Stromal cell of bone marrow (primary cell): ENCODE measurements at regions not wholly inside any gene's neighbourhood (a gene's known extent, or its start where the extent isn't known, plus 50 kb on each side); places are given as distances from the start of the nearest gene placed in this dataset.
A peak's percentile ranks its signal among the peaks of the same experiment; 100 is the strongest.

ENCODE experiments used
- DNase-seq: peaks from one replicate; pipeline ENCODE4 v3.0.0-alpha.2; 2012; ENCODE audit warnings: low read depth

DNA sequence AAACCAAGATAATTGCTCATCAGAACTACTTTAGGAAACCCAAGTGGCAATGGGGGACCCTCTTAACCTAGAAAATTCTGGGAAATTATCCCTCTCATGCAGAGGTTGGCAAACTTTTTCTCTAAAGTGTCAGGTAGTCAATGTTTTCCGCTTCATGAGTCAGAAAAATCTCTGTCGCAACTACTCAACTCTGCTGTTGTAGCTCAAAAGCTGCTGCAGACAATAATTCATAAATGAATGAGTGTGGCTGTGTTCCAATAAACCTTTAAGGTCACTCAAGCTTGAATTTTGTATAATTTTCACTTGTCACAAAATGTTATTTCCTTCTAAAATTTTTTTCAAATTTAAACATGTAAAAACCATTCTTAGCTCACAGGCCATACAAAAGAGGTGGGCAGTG is 193.4 kb upstream of the MID1 start:
- DNase-seq, result no peak

DNA sequence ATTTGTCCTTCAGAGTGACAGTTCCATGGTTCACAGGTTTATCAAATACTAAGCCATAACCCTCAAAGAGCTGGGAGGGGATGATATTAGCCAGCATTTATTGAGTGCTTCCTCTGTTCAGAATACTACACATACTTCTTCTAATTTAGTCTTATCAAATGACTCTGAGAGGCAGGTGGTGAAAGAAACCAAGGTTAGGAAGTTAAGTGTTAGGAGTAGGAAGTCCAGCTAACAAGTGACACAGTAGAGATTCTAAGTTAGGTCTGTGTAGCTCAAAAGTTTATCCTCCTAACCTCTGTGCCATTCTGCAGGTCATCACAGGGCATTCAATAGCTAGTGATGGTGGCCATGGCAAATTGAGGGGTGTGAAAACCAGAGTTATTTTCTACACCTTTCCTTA is 198.3 kb upstream of the MID1 start:
- DNase-seq, result no peak

DNA sequence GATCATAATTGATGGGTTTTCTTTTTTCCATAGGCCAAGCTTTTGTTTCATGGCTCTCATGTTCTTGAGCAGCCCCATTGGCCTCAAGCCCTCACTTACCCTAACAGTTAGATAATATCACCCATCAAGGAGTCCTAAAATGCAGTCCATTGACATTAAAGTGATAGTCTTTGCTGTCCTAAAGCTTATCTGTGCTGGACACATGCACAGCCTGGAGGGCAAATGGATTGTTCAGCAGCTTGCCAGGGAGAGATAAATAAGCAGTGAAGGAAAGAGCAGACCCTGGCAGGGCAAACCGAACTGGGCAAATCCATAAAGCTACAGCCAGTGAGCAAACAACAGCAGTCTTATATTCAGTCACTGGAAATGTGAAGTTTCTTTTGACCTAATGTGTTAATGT is 199.6 kb upstream of the MID1 start:
- DNase-seq, result no peak

DNA sequence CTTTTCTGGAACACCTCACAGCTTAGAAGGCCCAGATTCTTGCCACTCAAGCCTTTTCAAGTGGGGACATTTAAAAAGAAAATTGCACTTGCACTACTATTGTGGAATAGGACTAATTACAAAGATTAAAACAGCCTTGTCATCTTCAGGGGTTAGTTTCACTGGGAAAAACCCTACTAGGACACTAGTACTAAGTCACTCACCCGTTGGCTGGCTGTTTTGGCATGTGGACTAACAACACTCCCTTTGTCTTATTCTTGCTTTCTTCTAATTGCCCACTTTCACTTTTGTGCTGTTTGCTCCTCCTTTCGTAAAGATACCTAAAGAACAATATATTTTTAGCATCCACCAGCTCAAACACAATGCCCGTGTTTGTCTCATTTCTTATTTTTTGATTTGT is 200.9 kb upstream of the MID1 start:
- DNase-seq, result no peak

DNA sequence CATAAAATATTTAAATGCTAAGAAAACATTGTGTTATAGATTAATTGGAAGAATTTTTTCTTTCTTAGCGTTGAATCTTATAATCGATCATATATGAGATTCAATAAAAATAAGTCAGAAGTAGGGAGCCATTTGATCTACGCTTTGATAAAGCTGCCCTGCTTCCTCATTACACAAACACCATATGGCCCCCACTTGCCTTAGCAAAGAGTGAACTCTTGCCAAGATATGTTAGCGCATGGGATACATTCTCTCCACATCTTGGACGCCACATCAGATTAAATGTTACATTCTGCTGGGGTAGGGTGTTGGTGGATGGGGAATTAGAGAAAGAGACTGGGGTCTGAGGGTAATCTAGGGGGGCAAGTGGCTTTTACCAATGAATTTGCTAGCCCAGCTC is 207.7 kb upstream of the MID1 start:
- DNase-seq, result no peak

DNA sequence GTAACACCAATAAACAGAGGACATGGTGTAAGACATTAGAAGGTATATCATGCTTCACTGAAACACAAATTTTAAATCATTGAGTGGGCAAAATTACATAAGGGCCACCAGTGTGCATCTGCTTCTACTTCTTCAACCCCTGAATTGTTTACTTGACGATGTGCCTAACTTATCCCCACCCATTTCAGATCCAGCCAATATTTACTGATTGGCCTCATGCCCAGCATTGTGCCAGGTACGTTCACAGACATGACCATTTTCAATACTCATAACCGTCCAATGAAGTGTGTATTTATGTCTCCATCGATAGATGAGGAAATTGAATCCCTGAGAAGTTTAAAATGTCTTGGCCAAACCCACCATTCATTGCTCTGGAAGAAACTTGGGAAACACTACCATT is 208.3 kb upstream of the MID1 start:
- no peak for DNase-seq

DNA sequence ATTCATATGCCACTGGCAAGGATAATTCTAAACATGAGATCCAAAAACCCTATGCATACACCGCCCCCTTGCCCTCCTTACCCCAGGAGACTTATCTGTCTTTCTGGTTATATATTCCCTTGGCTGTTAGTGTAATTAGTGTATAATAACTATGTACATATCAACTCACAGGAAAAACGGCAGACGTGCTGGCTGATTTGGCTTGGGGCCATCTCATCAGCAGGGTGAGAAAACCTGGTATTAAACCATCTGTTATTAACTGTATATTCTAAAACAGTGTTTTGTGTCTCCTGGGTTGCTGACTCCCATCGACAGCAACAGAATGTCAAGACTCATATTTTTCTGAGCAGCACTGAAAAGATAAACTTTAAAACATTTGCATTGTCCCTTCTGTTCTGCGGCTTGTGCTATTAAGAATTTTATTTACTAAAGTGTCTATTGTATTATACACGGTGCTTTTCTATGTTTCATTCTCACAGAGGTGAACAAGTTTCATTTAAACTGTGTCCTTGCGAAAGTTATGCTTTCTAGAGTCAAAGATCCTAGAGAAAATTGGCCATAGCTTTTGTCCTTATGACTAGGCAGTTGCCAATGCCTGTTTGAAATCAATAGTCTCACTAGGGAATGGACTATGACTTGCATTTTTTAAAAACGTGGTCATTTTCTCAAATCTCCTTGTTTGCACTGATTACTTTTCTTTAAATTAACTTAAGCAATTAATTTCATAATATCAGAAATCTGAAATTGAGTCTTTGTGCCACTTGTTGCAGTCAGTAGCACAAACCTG is 211.5 kb upstream of the MID1 start:
- DNase-seq, result no peak

DNA sequence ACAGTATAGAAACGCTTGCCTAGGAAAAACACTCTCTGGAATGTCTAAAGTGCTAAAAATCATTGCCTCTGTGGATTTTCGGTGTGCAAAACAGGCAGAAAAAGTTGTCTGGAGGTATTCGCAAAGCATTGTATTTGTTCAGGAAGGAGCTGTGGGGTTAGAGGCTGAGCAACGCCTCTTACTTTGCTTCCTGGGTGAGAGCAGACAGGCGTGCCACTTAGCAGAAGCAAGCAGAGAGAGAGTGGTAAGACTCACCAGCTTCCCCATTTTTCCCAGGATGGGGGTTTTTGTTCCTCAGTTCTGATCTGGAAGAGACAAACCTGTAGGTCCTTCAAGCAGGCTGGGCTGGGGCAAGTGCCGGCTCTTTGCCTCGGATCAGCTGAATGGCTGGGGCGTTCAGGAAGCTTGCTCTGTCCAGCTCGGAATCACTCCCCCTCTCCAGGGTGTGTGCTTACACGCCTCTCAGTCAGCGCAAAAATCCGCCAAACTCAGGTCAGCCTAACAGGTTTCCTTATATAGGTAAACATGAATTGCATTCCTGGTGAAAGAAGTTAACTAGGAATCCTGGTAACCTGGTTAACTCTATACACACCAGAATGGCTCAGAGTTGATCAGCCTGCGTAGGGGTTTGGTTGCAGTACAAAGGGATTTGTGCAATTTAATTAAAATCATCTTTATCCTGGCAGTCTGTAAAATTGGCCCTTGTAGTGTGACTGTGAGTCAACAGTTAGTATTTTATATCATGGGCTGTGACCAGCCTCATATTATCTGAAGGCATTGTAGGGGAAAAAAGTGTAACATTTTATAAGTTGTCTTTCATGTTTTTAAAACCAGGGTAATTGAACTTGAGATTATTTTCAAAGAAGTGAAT is 213.1 kb upstream of the MID1 start:
- DNase-seq, result no peak

DNA sequence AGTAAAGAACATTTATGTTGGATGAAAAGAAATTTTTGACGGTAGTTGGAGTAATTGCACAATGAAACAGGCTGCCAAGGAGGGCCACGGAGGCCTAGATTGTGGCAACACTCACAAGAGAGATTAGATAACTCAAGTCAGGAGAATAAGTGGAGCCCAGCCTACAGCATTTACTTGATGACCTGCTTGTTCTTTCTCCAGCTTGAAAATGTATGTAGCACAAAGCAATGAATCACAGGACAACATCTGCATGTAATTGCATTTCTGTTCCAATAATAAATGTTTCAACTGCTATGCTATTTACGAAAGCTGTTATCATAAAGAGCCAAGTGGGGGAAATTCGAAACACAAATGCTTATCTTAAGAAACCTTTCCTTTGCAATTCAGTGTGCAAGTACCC is 221.2 kb upstream of the MID1 start:
- no peak for DNase-seq

DNA sequence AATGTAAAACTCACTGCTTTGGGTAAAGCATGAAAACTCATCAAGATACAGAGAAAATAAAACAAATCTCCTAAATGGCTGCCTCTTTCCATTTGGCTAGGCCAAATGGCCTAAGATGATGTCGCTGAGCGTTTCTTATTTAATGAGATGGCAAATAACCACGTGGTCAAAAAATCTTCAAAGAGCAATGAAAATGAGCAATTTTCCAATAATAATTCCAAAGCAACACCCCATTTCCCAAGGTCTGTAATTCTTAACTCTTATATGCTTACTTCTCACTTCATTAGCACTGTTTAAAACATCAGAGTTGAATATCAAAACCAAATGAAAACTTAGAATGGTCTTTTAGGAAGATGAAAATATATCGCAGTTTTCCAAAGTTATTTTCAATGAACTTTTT is 222.3 kb upstream of the MID1 start:
- DNase-seq, result no peak

DNA sequence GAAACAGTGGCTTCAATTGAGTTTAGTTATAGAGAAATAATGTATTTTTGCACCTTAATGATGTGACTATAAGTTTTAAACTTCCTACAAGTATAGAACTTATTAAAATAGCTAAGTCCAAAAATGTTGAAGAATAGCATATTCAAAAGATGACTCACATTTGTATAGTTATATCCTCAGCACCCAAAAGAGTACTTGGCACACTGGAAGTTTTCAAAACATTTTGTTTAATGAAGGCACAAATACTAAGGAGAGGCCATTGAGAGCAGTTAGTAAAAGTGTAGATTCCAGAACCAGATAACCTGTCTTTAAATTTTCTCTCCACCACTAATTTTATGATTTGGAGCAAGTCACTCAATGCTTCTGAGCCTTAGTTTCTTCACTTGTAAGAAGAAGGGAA is 226.9 kb upstream of the MID1 start:
- DNase-seq, result no peak

DNA sequence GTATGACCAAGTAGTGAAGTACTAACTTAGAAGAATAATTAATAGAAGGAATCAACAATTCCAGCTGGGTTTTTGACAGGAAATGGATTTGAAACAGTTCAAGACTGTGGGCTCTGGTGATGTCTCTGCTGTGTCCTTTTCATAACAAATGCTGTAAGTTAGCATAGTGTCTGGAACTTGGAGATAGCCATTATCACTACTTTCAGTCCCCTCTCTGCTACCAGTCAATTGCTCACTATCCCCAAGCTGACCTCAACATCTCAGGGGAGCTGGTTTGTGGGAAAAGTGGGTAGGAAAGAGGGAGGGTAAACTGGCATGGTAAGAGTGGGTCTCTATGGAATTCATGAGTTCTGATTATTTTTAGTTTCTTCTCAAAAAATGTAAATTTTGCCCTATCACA is 231.4 kb upstream of the MID1 start:
- DNase-seq, result no peak

DNA sequence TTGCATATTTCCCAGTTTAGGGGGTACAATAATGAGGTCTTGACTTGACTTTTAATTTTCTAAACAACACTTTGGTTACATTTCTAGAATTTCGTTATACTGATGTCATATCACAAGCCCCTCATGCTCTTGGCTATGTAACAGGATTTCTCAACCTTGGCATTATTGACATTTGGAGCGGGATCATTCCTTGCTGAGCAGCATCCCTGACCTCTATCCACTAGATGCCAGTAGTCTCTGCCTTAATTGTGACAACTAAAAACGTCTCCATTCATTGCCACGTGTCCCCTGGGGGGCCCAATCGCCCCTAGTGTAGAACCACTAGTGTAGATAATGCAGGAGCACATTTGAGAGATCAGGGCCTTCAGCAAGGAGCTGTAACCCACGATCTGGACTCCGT is 234.2 kb upstream of the MID1 start:
- DNase-seq, result no peak

DNA sequence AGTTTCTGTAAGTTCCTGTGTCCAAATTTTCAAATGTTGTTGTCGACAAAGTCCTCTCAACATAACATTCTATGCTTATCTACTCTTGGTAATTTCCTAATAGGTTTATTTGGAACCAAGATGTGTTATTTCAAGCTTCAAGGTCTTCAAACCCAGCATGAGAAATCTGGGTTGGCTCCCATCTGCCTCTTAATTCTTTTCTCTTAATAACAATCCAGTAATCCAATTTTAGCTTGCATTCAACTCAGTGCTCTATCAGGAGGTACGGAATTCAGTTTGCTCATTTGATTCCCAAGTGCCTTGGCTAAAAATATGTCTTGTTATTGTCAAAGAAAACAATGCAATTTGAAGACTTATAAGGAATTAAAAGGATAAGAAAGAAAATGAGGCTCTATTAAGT is 235.5 kb upstream of the MID1 start:
- no peak for DNase-seq

DNA sequence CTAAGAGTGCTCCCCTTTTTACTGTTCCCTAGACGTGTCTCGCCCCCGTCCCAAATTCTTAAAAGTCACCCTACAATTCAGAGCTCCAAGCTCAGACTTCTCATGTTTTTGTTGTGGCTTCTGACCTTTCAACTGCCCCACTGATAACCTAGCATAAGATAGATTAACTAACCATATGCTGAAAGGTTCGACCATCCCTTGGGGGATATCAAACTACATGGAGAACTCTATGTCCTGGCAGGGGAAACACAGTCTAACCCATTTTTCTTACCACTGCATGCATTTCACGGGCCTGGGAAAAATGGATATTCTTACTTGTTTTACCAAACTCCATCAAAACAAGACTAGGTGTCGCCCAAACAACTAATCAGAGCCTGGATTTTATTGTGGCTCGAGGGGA is 236.4 kb upstream of the MID1 start:
- DNase-seq, result no peak

DNA sequence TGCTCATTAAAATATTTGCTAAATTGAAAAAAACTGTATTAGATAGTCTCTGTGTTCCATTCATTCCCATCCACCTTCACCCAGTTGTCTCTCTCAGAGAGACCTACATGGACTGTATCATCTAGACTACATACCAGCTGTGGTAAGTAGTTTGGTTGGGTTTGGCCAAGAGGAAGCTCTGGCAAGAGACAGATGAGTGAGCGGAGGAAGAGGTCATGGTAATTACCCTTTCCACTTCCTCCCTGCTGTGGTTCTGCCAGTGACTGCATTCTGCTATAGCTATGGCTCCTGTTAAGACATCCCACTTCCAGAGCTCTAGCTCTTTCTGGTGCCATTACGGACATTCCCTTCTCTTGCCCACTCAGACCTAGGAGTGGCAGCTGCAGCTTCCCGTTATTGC is 239.0 kb upstream of the MID1 start:
- DNase-seq, result no peak

DNA sequence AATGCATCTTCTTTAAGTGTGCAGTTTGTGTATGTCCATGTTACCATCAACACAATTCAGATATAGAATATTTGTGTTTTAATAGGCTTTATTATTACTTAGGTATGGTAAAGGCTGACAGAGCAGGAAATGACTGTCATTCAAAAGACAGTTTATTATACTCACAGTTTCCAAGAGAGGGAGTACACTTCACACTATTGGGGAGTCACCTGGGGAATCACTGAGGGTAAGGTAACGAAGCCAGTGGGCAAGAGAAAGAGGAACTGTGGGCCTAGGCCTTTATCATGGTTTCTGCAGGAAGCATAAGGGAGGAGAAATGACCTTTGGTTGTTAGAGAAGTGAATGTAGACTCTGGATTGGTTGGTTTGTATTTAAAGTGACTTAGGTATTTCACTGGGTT is 235.1 kb upstream of the HCCS start:
- DNase-seq, result no peak

DNA sequence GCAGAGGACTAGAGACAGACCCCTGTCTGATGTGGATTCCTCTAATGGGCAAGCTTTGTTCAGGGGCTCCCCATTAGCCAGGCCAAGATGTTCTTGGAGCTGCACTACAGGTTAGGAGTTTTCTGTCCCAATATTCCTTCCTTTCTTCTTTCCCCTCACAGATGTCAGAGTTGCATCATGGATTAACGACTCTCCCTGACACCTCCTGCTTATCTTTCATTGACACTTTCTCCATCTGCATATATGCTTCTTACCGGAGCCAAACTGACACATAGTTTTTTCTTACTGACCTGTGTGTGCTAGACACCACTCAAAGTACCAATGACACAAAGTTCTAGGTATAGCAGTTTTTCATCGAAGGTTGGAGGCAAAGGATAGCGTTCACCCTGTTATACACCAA is 228.6 kb upstream of the HCCS start:
- DNase-seq, result no peak

DNA sequence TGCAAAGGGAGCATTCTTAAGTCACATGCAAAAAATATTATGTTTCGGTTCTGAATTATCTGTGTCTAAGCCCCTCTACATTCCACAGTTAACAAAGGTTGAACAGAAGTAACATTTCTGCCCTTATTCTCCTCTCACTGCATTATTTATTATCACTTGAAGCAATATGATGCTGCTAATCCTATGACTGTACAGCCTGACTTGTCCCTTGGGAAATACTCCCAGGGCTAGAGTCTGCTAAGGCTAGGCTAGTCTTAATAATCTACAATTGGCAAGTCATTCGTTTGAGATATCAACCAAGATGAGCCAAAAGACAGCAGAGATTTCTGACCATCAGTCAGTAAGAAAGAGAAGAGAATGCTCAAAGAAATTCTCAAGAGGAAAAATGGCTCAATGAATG is 226.9 kb upstream of the HCCS start:
- DNase-seq, result peak; percentile 38

DNA sequence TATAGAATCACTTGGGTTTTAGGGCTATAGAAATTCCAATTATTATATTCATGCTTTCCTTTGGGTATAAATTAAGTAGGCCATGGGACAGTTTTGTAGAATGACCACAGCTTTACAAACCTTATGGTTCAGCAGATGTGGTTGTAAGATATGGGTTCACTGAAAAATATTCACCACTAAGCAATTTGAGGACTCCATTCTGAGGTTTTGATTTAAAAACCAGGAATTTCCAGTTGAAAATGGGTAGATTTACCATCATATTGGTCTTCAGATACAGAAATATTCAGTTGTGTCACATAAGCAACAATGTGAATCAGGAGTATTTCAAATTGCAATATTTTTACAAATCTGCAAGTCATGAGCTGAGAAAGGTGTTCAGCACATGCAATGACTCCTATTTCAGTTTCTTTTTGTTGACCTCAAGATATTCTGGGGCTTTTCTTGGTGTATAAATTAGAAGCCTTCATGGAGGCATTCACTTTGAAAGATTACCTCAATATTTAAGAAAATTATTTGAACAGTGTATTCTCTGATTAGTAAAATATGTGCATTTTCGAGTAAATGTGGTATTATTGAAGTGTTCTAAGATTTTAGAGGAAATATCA is 218.4 kb upstream of the HCCS start:
- no peak for DNase-seq

DNA sequence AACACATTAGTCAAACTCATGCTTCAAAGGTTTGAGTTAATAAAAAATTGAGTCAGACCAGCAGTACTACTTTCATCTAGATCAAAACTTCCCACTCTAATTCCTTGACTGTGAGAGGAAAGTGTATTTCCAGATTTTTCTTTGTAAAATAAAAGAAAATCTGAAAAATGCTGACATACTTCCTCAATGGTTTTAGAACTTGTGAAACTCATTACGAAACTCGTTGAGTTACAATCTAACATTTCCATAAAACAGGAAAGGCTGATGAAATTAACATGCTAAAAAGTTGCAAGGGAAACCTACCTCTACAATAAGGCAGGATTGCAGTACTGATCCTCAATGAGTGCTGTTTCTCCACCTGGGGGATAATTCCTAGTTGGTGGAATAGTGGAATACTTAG is 217.8 kb upstream of the HCCS start:
- DNase-seq, result no peak

DNA sequence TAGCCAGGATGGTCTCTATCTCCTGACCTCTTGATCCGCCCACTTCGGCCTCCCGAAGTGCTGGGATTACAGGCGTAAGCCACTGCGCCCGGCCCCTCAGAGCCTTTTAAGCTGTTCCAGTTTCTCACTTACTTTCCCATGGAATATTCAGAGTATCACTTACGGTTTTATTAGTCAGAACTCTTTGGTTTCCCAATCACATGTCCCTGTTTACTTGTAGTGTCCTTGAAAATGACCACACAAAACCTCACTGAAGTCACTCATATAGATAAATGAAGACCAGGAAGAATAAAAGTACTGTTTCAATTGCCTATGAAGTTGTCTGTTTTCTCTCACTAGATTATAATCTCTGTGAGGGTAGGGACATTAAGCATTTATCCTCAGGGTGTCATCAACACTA is 217.2 kb upstream of the HCCS start:
- DNase-seq, result no peak

DNA sequence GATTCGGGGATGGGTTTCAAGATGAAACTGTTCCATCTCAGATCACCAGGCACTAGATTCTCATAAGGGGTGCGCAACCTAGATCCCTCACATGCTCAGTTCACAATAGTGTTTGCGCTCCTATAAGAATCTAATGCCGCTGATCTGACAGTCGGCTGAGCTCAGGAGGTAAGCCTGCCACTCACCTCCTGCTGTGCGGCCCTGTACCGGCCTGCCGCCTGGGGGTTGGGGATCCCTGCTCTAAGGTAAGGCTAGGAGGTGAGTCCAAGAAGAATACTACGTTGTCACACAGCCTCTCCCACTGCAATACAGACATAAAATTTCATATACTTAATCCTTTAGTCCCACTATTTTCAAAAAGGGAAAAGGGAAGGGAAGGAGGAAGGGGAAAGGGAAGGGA is 213.4 kb upstream of the HCCS start:
- no peak for DNase-seq
